ENCODE measurements at regions not wholly inside any gene's neighbourhood (a gene's known extent, or its start where the extent isn't known, plus 50 kb on each side); places are given as distances from the start of the nearest gene placed in this dataset.

DNA sequence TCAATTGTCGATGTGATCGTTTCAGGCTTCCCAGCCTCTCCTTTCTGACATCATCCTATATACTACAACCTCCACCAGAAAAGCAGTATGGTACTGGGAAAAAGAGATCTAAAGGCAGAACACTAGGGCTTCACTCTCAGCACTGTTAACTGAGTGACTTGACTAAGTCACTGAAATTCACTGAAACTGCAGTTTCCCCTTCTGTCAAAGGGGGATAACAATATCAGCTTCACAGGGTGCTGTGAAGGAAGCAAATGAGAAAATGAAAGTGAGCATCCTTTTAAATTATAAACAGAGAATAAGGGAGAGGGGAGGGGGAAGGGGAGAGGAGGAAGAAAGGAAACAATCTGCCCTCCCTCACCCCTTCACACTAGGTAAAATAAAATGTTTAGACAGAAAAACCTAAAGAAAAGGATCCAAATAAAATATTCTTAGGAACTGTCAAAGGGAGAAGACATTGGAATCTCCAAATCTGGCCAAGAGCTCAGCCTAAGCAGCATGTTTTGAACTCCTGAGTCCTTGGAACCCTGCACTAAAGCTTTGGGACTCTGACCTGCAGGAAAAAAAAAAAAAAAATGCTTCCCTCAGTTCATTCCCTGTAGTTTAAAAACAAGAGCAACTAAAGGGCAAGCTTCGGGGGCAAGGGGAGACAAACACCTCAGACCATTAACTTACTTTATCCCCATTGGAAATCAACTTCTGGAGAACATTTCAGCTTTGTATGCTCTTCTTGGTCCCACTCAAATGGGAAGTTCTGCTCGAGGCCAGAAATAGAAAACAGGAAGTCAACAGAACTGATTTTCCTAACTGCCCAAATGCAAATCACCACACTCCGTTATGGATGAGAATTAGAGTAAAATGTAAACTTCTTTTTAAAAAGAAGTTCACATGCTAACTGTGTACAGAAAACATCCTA is 178.3 kb downstream of the DEPDC1B start:
- no peaks in the 10 kb centered on the region for H3K79me2 ChIP-seq (ENCODE audit: control insufficient read depth, insufficient read depth, low read length)
- H3K18ac ChIP-seq (ENCODE audit: low read length), result no peak overlapping the region
- no peak overlapping the region for H3K9ac ChIP-seq (ENCODE audit: low read length)
- no peak overlapping the region for H2BK5ac ChIP-seq (ENCODE audit: low read length)
- H3K4ac ChIP-seq (ENCODE audit: low read depth, low read length), result no peak overlapping the region
- H3K56ac ChIP-seq (ENCODE audit: low read length), result no peak overlapping the region
- no peak overlapping the region for H4K5ac ChIP-seq (ENCODE audit: low read length)
- DNase-seq, result no peak
- H2BK120ac ChIP-seq (ENCODE audit: low read depth, low read length), result no peak overlapping the region
- H3K36me3 ChIP-seq (ENCODE audit: control insufficient read depth, insufficient read depth, low read length), result no peaks in the 10 kb centered on the region
- H3K27ac ChIP-seq (ENCODE audit: low read depth, low read length), result no peak overlapping the region
- no CpG with 5 or more reads among the region's 5 CpGs for WGBS (ENCODE audit: extremely low coverage, insufficient coverage, low lambda C conversion rate)
- no peak overlapping the region for H3K4me2 ChIP-seq (ENCODE audit: low read length)
- H3K79me1 ChIP-seq (ENCODE audit: low read length), result no peaks in the 10 kb centered on the region
- H3K4me3 ChIP-seq (ENCODE audit: low read length), result no peak overlapping the region
- H3K23ac ChIP-seq (ENCODE audit: low read length), result no peak overlapping the region
- no peak overlapping the region for H2BK15ac ChIP-seq (replicated peaks; ENCODE audit: low read depth)
- H4K8ac ChIP-seq (ENCODE audit: low read depth, low read length), result no peak overlapping the region
- no peaks in the 10 kb centered on the region for H3K4me1 ChIP-seq (ENCODE audit: control insufficient read depth, low read depth, low read length)
- no peak overlapping the region for H2AK5ac ChIP-seq (ENCODE audit: low read length)
- H3K27me3 ChIP-seq (ENCODE audit: insufficient read depth, low read length, poor library complexity), result no peaks in the 10 kb centered on the region

DNA sequence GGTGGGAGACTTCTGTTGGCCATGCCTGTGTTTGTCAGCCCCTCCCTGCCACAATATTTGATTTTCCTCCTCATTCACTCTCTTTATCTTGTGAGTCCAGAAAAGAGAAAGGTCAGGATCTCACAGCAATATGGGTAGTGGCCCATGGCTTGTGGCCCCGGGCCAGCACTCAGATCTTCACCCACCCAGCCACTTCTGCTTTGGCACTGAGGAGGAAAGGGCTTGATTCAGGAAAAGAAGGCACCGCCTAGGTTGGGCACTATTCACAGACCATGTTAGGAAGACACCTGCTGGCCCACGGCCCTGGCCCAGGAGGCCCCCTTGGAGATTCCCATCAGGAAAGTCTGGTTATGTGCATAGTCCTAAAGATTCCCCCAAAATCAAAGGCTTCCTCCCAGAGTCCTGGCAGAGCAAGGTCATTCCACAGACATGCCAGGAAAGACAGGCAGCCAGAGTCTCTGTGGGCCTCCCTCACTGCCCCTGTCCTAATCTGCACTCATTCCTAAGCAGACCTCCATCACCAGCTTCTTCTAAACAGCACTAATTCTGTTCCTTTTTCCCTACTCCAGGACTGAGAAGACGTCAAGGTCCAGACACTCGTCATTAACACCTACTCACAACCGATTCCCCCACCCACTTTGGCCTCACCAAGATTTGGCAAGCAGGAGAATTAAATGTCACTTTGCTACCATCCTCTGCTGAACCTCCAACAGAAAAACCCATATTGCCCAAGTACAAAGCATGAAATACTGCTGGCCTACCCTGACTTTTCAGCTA is 179.3 kb downstream of the DEPDC1B start:
- H2BK5ac ChIP-seq (ENCODE audit: low read length), result no peak overlapping the region
- H3K4ac ChIP-seq (ENCODE audit: low read depth, low read length), result no peak overlapping the region
- H3K4me1 ChIP-seq (ENCODE audit: control insufficient read depth, low read depth, low read length), result no peaks in the 10 kb centered on the region
- no peaks in the 10 kb centered on the region for H3K79me2 ChIP-seq (ENCODE audit: control insufficient read depth, insufficient read depth, low read length)
- H3K4me2 ChIP-seq (ENCODE audit: low read length), result no peak overlapping the region
- H2AK5ac ChIP-seq (ENCODE audit: low read length), result no peak overlapping the region
- no CpG with 5 or more reads among the region's 6 CpGs for WGBS (ENCODE audit: extremely low coverage, insufficient coverage, low lambda C conversion rate)
- no peak overlapping the region for H3K27ac ChIP-seq (ENCODE audit: low read depth, low read length)
- H3K56ac ChIP-seq (ENCODE audit: low read length), result no peak overlapping the region
- H4K5ac ChIP-seq (ENCODE audit: low read length), result no peak overlapping the region
- no peak overlapping the region for H3K9ac ChIP-seq (ENCODE audit: low read length)
- H4K8ac ChIP-seq (ENCODE audit: low read depth, low read length), result no peak overlapping the region
- H3K18ac ChIP-seq (ENCODE audit: low read length), result no peak overlapping the region
- H3K27me3 ChIP-seq (ENCODE audit: insufficient read depth, low read length, poor library complexity), result no peaks in the 10 kb centered on the region
- H2BK15ac ChIP-seq (replicated peaks; ENCODE audit: low read depth), result no peak overlapping the region
- no peak overlapping the region for H3K23ac ChIP-seq (ENCODE audit: low read length)
- no peak overlapping the region for H2BK120ac ChIP-seq (ENCODE audit: low read depth, low read length)
- no peaks in the 10 kb centered on the region for H3K79me1 ChIP-seq (ENCODE audit: low read length)
- DNase-seq, result no peak
- no peaks in the 10 kb centered on the region for H3K36me3 ChIP-seq (ENCODE audit: control insufficient read depth, insufficient read depth, low read length)
- no peak overlapping the region for H3K4me3 ChIP-seq (ENCODE audit: low read length)

GRCh38 chr5:60519372-60519771 is 180.6 kb downstream of the DEPDC1B start:
- H3K79me2 ChIP-seq (ENCODE audit: control insufficient read depth, insufficient read depth, low read length), result no peaks in the 10 kb centered on the region
- H3K4me3 ChIP-seq (ENCODE audit: low read length), result no peak overlapping the region
- no peak overlapping the region for H3K56ac ChIP-seq (ENCODE audit: low read length)
- H2AK5ac ChIP-seq (ENCODE audit: low read length), result no peak overlapping the region
- H3K36me3 ChIP-seq (ENCODE audit: control insufficient read depth, insufficient read depth, low read length), result no peaks in the 10 kb centered on the region
- no peak overlapping the region for H2BK15ac ChIP-seq (replicated peaks; ENCODE audit: low read depth)
- H3K4ac ChIP-seq (ENCODE audit: low read depth, low read length), result no peak overlapping the region
- no peak overlapping the region for H2BK5ac ChIP-seq (ENCODE audit: low read length)
- no peak for DNase-seq
- H3K79me1 ChIP-seq (ENCODE audit: low read length), result no peaks in the 10 kb centered on the region
- H3K4me2 ChIP-seq (ENCODE audit: low read length), result no peak overlapping the region
- no peak overlapping the region for H3K9ac ChIP-seq (ENCODE audit: low read length)
- no peak overlapping the region for H2BK120ac ChIP-seq (ENCODE audit: low read depth, low read length)
- WGBS (ENCODE audit: extremely low coverage, insufficient coverage, low lambda C conversion rate), result no CpG with 5 or more reads among the region's 1 CpG
- H4K8ac ChIP-seq (ENCODE audit: low read depth, low read length), result no peak overlapping the region
- no peaks in the 10 kb centered on the region for H3K4me1 ChIP-seq (ENCODE audit: control insufficient read depth, low read depth, low read length)
- no peak overlapping the region for H3K23ac ChIP-seq (ENCODE audit: low read length)
- no peak overlapping the region for H3K18ac ChIP-seq (ENCODE audit: low read length)
- H3K27me3 ChIP-seq (ENCODE audit: insufficient read depth, low read length, poor library complexity), result no peaks in the 10 kb centered on the region
- no peak overlapping the region for H4K5ac ChIP-seq (ENCODE audit: low read length)
- H3K27ac ChIP-seq (ENCODE audit: low read depth, low read length), result no peak overlapping the region

GRCh38 chr5:60517850-60518249 is 182.1 kb downstream of the DEPDC1B start:
- H3K79me1 ChIP-seq (ENCODE audit: low read length), result no peaks in the 10 kb centered on the region
- H4K5ac ChIP-seq (ENCODE audit: low read length), result no peak overlapping the region
- no CpG with 5 or more reads among the region's 3 CpGs for WGBS (ENCODE audit: extremely low coverage, insufficient coverage, low lambda C conversion rate)
- H3K4me1 ChIP-seq (ENCODE audit: control insufficient read depth, low read depth, low read length), result no peaks in the 10 kb centered on the region
- no peaks in the 10 kb centered on the region for H3K79me2 ChIP-seq (ENCODE audit: control insufficient read depth, insufficient read depth, low read length)
- H3K4ac ChIP-seq (ENCODE audit: low read depth, low read length), result no peak overlapping the region
- H3K4me2 ChIP-seq (ENCODE audit: low read length), result no peak overlapping the region
- H2BK15ac ChIP-seq (replicated peaks; ENCODE audit: low read depth), result no peak overlapping the region
- no peak overlapping the region for H3K9ac ChIP-seq (ENCODE audit: low read length)
- H2BK5ac ChIP-seq (ENCODE audit: low read length), result no peak overlapping the region
- H3K56ac ChIP-seq (ENCODE audit: low read length), result no peak overlapping the region
- no peak for DNase-seq
- no peaks in the 10 kb centered on the region for H3K27me3 ChIP-seq (ENCODE audit: insufficient read depth, low read length, poor library complexity)
- no peak overlapping the region for H3K27ac ChIP-seq (ENCODE audit: low read depth, low read length)
- no peak overlapping the region for H4K8ac ChIP-seq (ENCODE audit: low read depth, low read length)
- no peak overlapping the region for H3K23ac ChIP-seq (ENCODE audit: low read length)
- no peak overlapping the region for H2BK120ac ChIP-seq (ENCODE audit: low read depth, low read length)
- H3K36me3 ChIP-seq (ENCODE audit: control insufficient read depth, insufficient read depth, low read length), result no peaks in the 10 kb centered on the region
- H3K4me3 ChIP-seq (ENCODE audit: low read length), result no peak overlapping the region
- H2AK5ac ChIP-seq (ENCODE audit: low read length), result no peak overlapping the region
- H3K18ac ChIP-seq (ENCODE audit: low read length), result no peak overlapping the region

DNA sequence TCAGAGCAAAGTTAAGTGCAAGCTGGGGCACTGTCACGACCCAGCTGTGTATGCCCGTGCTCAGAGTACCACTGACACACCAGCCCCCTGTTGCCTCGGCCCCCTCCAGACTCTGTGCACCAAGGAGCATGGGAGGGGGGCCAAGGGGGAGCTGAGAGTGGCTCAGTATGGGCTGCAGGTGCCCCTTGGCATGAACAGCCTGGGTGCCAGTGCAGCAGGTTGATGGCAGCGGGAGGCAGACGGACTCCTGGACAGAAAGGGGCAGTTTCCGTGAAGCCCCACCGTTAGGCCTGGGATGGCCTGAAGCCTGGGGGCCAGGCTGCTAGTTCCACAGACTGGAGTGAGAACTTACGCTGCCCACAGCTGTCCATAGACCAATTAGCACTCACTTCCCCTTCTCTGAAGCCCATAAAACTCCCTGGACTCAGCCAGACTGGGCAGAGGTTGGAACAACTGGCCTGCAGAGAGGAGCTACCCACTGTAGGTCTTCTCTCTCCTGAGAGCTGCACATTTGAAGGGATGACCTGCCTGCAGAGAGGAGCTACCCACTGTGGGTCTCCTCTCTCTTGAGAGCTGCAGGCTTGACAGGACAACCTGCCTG is 182.8 kb downstream of the DEPDC1B start:
- Histone ChIP-seq H3K18ac (ENCODE audit: low read length) (no peak overlapping the region), H4K5ac (ENCODE audit: low read length) (no peak overlapping the region), H3K4me2 (ENCODE audit: low read length) (no peak overlapping the region), H3K4me1 (ENCODE audit: control insufficient read depth, low read depth, low read length) (no peaks in the 10 kb centered on the region), H2BK5ac (ENCODE audit: low read length) (no peak overlapping the region), H4K8ac (ENCODE audit: low read depth, low read length) (no peak overlapping the region), H3K4me3 (ENCODE audit: low read length) (no peak overlapping the region), H3K36me3 (ENCODE audit: control insufficient read depth, insufficient read depth, low read length) (no peaks in the 10 kb centered on the region), H2AK5ac (ENCODE audit: low read length) (no peak overlapping the region), H3K56ac (ENCODE audit: low read length) (no peak overlapping the region), H3K27me3 (ENCODE audit: insufficient read depth, low read length, poor library complexity) (no peaks in the 10 kb centered on the region), H3K79me1 (ENCODE audit: low read length) (no peaks in the 10 kb centered on the region), H3K27ac (ENCODE audit: low read depth, low read length) (no peak overlapping the region), H3K4ac (ENCODE audit: low read depth, low read length) (no peak overlapping the region), H2BK15ac (replicated peaks; ENCODE audit: low read depth) (no peak overlapping the region), H2BK120ac (ENCODE audit: low read depth, low read length) (no peak overlapping the region), H3K23ac (ENCODE audit: low read length) (no peak overlapping the region), H3K9ac (ENCODE audit: low read length) (no peak overlapping the region), H3K79me2 (ENCODE audit: control insufficient read depth, insufficient read depth, low read length) (no peaks in the 10 kb centered on the region)
- no CpG with 5 or more reads among the region's 8 CpGs for WGBS (ENCODE audit: extremely low coverage, insufficient coverage, low lambda C conversion rate)
- DNase-seq, result no peak
